ENCODE measurements at regions not wholly inside any gene's neighbourhood (a gene's known extent, or its start where the extent isn't known, plus 50 kb on each side); places are given as distances from the start of the nearest gene placed in this dataset.
"Not testable (repeated sequence)": the region's sequence is repeated elsewhere in the genome, so short reads cannot be mapped to it uniquely, and the experiment has no call there.

- no peak for DNase-seq
Observed at GRCh38 chr10:53325066-53325465, 552.5 kb upstream of the MBL2 start.

- DNase-seq: peak; percentile 36
Observed at GRCh38 chr10:53315709-53316108, 543.1 kb upstream of the MBL2 start.

- peak; percentile 19 for DNase-seq
Observed at GRCh38 chr10:53314876-53315275, 542.3 kb upstream of the MBL2 start.

GRCh38 chr10:53298443-53298842, 525.9 kb upstream of the MBL2 start:
- DNase-seq: no peak

GRCh38 chr10:53284615-53285182, 512.1 kb upstream of the MBL2 start:
- DNase-seq: no peak

- peak; percentile 40 for DNase-seq
Observed at GRCh38 chr10:53276797-53277196, 504.2 kb upstream of the MBL2 start.

GRCh38 chr10:53269482-53269881, 496.9 kb upstream of the MBL2 start:
- DNase-seq: no peak

GRCh38 chr10:53260213-53260612, 487.6 kb upstream of the MBL2 start:
- no peak for DNase-seq

- no peak for DNase-seq
Observed at GRCh38 chr10:53256623-53257022, 484.0 kb upstream of the MBL2 start.

GRCh38 chr10:53255661-53256205, 483.1 kb upstream of the MBL2 start:
- DNase-seq: no peak

GRCh38 chr10:53253221-53253620, 480.6 kb upstream of the MBL2 start:
- no peak for DNase-seq

GRCh38 chr10:53239873-53240272, 467.3 kb upstream of the MBL2 start:
- peak; percentile 8 for DNase-seq

- no peak for DNase-seq
Observed at GRCh38 chr10:53236941-53237340, 464.4 kb upstream of the MBL2 start.

GRCh38 chr10:53233749-53234148, 461.2 kb upstream of the MBL2 start:
- peak; percentile 16 for DNase-seq

GRCh38 chr10:53230651-53231050, 458.1 kb upstream of the MBL2 start:
- DNase-seq: no peak

- peak; percentile 82 for DNase-seq
Observed at GRCh38 chr10:53223851-53224250, 451.3 kb upstream of the MBL2 start.

GRCh38 chr10:53222806-53223205, 450.2 kb upstream of the MBL2 start:
- no peak for DNase-seq

- peak; percentile 31 for DNase-seq
Observed at GRCh38 chr10:53209944-53210611, 437.5 kb upstream of the MBL2 start.

GRCh38 chr10:53183733-53184132, 411.1 kb upstream of the MBL2 start:
- no peak for DNase-seq

GRCh38 chr10:53177468-53177867, 404.9 kb upstream of the MBL2 start:
- no peak for DNase-seq

- no peak for DNase-seq
Observed at GRCh38 chr10:53166325-53166724, 393.7 kb upstream of the MBL2 start.

- peak; percentile 29 for DNase-seq
Observed at GRCh38 chr10:53162856-53163255, 390.3 kb upstream of the MBL2 start.

GRCh38 chr10:53161231-53161630, 388.6 kb upstream of the MBL2 start:
- DNase-seq: no peak

- DNase-seq: not testable (repeated sequence)
Observed at GRCh38 chr10:53155674-53156073, 383.1 kb upstream of the MBL2 start.

- DNase-seq: no peak
Observed at GRCh38 chr10:53153831-53154230, 381.2 kb upstream of the MBL2 start.
